ENCODE measurements at regions not wholly inside any gene's neighbourhood (a gene's known extent, or its start where the extent isn't known, plus 50 kb on each side); places are given as distances from the start of the nearest gene placed in this dataset.
"Not testable (repeated sequence)": the region's sequence is repeated elsewhere in the genome, so short reads cannot be mapped to it uniquely, and the experiment has no call there.

DNA sequence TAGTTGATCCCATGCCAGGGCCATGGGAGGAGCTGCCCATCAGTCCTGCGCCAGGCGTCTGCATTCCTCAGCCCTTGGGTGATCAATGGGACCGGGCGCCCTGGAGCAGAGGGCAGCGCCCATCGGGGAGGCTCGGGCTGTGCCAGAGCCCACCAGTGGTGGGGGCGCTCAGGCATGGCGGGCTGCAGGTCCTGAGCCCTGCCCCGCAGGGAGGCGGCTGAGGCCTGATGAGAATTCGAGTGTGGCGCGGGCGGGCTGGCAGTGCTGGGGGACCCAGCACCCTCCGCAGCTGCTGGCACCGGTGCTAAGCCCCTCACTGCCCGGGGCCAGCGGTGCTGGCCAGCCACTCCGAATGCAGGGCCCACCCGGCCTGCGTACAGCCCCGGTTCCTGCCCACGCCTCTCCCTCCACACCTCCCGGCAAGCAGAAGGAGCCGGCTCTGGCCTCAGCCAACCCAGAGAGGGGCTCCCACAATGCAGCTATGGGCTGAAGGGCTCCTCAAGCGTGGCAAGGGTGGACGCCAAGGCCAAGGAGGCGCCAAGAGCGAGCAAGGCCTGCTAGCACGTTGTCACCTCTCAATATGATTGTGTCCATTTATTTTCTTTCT lies 238.1 kb upstream of the OLFM3 start:
- Mint-ChIP-seq H3K4me1 (ENCODE audit: low read depth) (no peaks in the 10 kb centered on the region), H3K27me3 (ENCODE audit: low read depth) (peaks cover 6% of the 10 kb centered on the region), H3K36me3 (ENCODE audit: low read depth) (no peaks in the 10 kb centered on the region), H3K27ac (ENCODE audit: unreplicated experiment) (no peak overlapping the region), H3K9me3 (ENCODE audit: low read depth) (peaks cover 4% of the 10 kb centered on the region), H3K4me3 (ENCODE audit: unreplicated experiment) (no peak overlapping the region)
- TF ChIP-seq, protein P1, sequence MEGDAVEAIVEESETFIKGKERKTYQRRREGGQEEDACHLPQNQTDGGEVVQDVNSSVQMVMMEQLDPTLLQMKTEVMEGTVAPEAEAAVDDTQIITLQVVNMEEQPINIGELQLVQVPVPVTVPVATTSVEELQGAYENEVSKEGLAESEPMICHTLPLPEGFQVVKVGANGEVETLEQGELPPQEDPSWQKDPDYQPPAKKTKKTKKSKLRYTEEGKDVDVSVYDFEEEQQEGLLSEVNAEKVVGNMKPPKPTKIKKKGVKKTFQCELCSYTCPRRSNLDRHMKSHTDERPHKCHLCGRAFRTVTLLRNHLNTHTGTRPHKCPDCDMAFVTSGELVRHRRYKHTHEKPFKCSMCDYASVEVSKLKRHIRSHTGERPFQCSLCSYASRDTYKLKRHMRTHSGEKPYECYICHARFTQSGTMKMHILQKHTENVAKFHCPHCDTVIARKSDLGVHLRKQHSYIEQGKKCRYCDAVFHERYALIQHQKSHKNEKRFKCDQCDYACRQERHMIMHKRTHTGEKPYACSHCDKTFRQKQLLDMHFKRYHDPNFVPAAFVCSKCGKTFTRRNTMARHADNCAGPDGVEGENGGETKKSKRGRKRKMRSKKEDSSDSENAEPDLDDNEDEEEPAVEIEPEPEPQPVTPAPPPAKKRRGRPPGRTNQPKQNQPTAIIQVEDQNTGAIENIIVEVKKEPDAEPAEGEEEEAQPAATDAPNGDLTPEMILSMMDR (IDR thresholded peaks at IDR 0.05) = no peak
- peak; percentile 66 for DNase-seq (ENCODE audit: low spot score)

DNA sequence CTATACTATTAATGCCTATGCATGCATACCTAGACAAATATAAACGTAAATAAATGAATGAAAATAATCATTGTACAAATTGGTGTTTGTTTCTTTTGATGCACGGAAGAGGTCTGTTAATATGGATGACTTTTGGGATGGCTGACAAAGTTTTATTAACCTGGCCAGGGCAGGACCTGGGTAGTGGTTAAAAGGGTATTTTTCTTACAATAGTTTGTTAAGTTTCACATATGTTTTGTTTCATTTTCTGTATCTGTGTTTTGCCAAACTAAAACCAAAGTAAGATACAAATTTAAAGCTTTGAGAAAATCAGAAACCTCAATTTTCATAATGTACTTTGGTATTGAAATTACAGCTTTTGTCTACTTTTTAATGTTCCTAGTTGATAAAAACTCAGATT lies 222.7 kb upstream of the OLFM3 start:
- no peak overlapping the region for H3K4me3 Mint-ChIP-seq (ENCODE audit: unreplicated experiment)
- H3K27me3 Mint-ChIP-seq (ENCODE audit: low read depth) = peaks cover 8% of the 10 kb centered on the region
- H3K27ac Mint-ChIP-seq (ENCODE audit: unreplicated experiment) = no peak overlapping the region
- DNase-seq (ENCODE audit: low spot score) = no peak
- peaks cover 14% of the 10 kb centered on the region for H3K9me3 Mint-ChIP-seq (ENCODE audit: low read depth)
- TF ChIP-seq, protein P1 (IDR thresholded peaks at IDR 0.05) = no peak
- no peaks in the 10 kb centered on the region for H3K4me1 Mint-ChIP-seq (ENCODE audit: low read depth)
- H3K36me3 Mint-ChIP-seq (ENCODE audit: low read depth) = no peaks in the 10 kb centered on the region

DNA sequence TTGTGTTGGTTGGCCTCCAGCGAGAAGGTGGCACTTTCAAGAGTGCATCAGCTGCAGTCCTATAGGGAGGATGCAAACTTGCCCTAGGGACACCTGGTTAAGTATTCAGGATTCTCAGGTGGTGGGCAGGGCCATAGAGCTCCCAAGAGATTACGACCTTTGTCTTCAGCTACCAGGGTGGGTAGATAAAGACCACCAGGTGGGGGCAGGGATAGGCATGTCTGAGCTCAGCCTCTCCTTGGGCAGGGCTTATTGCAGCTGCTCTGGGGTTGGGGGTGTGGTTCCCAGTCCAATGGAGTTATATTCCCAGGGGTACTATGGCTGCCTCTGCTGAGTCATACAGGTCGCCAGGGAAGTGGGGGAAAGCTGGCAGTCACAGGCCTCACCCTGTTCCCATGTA lies 214.2 kb upstream of the OLFM3 start:
- not testable (repeated sequence) for H3K27me3 Mint-ChIP-seq (ENCODE audit: low read depth); H3K4me3 Mint-ChIP-seq (ENCODE audit: unreplicated experiment); H3K9me3 Mint-ChIP-seq (ENCODE audit: low read depth); H3K36me3 Mint-ChIP-seq (ENCODE audit: low read depth); H3K27ac Mint-ChIP-seq (ENCODE audit: unreplicated experiment); DNase-seq (ENCODE audit: low spot score); H3K4me1 Mint-ChIP-seq (ENCODE audit: low read depth)

DNA sequence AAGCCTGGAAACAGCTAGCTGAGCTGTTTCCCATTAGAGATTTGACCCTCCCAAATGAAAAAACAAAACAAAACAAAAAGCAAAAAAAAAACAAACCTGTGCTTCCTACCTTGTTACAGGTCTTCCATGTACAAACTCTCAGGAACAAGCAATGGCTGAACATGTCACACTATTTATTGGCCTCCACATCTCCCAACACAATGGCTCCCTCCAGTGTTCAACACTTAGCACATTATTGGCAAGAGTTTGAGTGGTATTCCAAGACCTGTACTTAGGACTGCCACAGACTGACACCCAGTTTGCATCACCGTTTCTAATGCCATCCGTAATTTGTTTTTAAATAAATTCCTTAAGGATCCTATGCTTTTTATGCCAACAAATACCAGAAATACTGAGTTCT lies 195.0 kb upstream of the OLFM3 start:
- H3K27ac Mint-ChIP-seq (ENCODE audit: unreplicated experiment) = no peak overlapping the region
- H3K4me3 Mint-ChIP-seq (ENCODE audit: unreplicated experiment) = no peak overlapping the region
- peaks cover 3% of the 10 kb centered on the region for H3K4me1 Mint-ChIP-seq (ENCODE audit: low read depth)
- DNase-seq (ENCODE audit: low spot score) = no peak
- H3K9me3 Mint-ChIP-seq (ENCODE audit: low read depth) = no peaks in the 10 kb centered on the region
- peaks cover 6% of the 10 kb centered on the region for H3K27me3 Mint-ChIP-seq (ENCODE audit: low read depth)
- H3K36me3 Mint-ChIP-seq (ENCODE audit: low read depth) = no peaks in the 10 kb centered on the region
- TF ChIP-seq, protein P1 (IDR thresholded peaks at IDR 0.05) = peak; percentile 70

DNA sequence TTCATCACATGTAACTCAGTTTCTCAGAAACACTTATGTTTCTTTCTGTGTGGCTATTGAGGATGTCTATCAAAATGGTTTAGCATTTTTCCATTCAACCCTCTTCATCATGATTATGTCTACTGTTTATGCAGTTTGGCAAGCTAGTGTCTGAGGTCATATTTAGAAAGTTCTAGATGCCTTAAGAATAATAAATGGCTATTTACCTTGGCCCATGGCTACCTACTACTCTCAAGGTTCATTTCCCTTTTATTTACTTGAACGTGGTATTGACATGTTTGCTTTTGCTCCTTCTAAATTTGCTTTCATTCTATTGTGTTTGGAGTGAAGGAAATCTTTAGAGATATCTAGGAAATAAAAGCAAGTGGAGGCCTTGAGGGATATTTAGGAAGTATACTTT lies 193.7 kb upstream of the OLFM3 start:
- TF ChIP-seq, protein P1 (IDR thresholded peaks at IDR 0.05) = no peak

DNA sequence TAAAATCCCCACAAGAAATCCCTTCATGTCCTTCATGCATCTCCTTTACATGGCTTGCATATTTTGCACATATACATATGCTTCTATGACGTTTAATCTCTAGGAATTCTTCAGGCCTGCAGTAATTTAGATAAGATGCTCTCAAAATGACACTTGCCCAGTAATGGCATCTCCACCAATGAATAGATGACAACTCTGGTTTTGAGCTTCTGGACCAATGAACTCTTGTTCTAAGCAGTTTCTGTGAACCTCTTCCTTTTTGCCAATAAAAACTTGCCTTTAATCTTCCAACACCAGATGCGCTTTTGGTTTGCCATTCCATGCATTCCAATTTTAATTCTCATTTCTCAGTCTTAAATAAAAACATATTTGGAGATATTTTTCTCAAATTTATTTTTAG lies 189.8 kb upstream of the OLFM3 start:
- H3K27ac Mint-ChIP-seq (ENCODE audit: unreplicated experiment) = no peak overlapping the region
- H3K9me3 Mint-ChIP-seq (ENCODE audit: low read depth) = no peaks in the 10 kb centered on the region
- no peaks in the 10 kb centered on the region for H3K36me3 Mint-ChIP-seq (ENCODE audit: low read depth)

More for the DNA sequence above, 193.7 kb upstream of the OLFM3 start:
- no peaks in the 10 kb centered on the region for H3K36me3 Mint-ChIP-seq (ENCODE audit: low read depth)
- no peak overlapping the region for H3K4me3 Mint-ChIP-seq (ENCODE audit: unreplicated experiment)
- no peak overlapping the region for H3K27ac Mint-ChIP-seq (ENCODE audit: unreplicated experiment)
- H3K4me1 Mint-ChIP-seq (ENCODE audit: low read depth) = peaks cover 5% of the 10 kb centered on the region
- H3K9me3 Mint-ChIP-seq (ENCODE audit: low read depth) = no peaks in the 10 kb centered on the region
- DNase-seq (ENCODE audit: low spot score) = no peak
- H3K27me3 Mint-ChIP-seq (ENCODE audit: low read depth) = peaks cover 7% of the 10 kb centered on the region

More for the DNA sequence above, 189.8 kb upstream of the OLFM3 start:
- DNase-seq (ENCODE audit: low spot score) = no peak
- Mint-ChIP-seq H3K4me3 (ENCODE audit: unreplicated experiment) (no peak overlapping the region), H3K4me1 (ENCODE audit: low read depth) (peaks cover 5% of the 10 kb centered on the region), H3K27me3 (ENCODE audit: low read depth) (peaks cover 12% of the 10 kb centered on the region)
- TF ChIP-seq, protein P1 (IDR thresholded peaks at IDR 0.05) = no peak
